ENCODE measurements at regions not wholly inside any gene's neighbourhood (a gene's known extent, or its start where the extent isn't known, plus 50 kb on each side); places are given as distances from the start of the nearest gene placed in this dataset.

- no peak for DNase-seq (ENCODE audit: low read depth in 2 of 2)
These were observed 311.1 kb upstream of the THBS1 start for GRCh38 chr15:39269821-39270220.

- no peak for DNase-seq (ENCODE audit: low read depth in 2 of 2)
These were observed 310.5 kb upstream of the THBS1 start for GRCh38 chr15:39270221-39270855.

- no peak for DNase-seq (ENCODE audit: low read depth in 2 of 2)
These were observed 309.9 kb upstream of the THBS1 start for GRCh38 chr15:39270934-39271333.

GRCh38 chr15:39272901-39273300 lies 308.0 kb upstream of the THBS1 start:
- no peak for DNase-seq (ENCODE audit: low read depth in 2 of 2)

- DNase-seq (ENCODE audit: low read depth in 2 of 2): no peak
These were observed 307.0 kb upstream of the THBS1 start for GRCh38 chr15:39273717-39274411.

GRCh38 chr15:39275066-39275465 lies 305.8 kb upstream of the THBS1 start:
- DNase-seq (ENCODE audit: low read depth in 2 of 2): no peak

GRCh38 chr15:39279311-39279710 lies 301.6 kb upstream of the THBS1 start:
- no peak for DNase-seq (ENCODE audit: low read depth in 2 of 2)

GRCh38 chr15:39281094-39281493 lies 299.8 kb upstream of the THBS1 start:
- no peak for DNase-seq (ENCODE audit: low read depth in 2 of 2)

GRCh38 chr15:39282663-39283208 lies 298.1 kb upstream of the THBS1 start:
- no peak for DNase-seq (ENCODE audit: low read depth in 2 of 2)

- no peak for DNase-seq (ENCODE audit: low read depth in 2 of 2)
These were observed 297.3 kb upstream of the THBS1 start for GRCh38 chr15:39283531-39283930.

- DNase-seq (ENCODE audit: low read depth in 2 of 2): no peak
These were observed 295.8 kb upstream of the THBS1 start for GRCh38 chr15:39285071-39285470.

- DNase-seq (ENCODE audit: low read depth in 2 of 2): no peak
These were observed 295.2 kb upstream of the THBS1 start for GRCh38 chr15:39285663-39286062.

GRCh38 chr15:39286706-39287105 lies 294.2 kb upstream of the THBS1 start:
- no peak for DNase-seq (ENCODE audit: low read depth in 2 of 2)

- DNase-seq (ENCODE audit: low read depth in 2 of 2): no peak
These were observed 293.3 kb upstream of the THBS1 start for GRCh38 chr15:39287322-39288195.

GRCh38 chr15:39290711-39291435 lies 290.0 kb upstream of the THBS1 start:
- no peak for DNase-seq (ENCODE audit: low read depth in 2 of 2)

GRCh38 chr15:39291690-39292089 lies 289.2 kb upstream of the THBS1 start:
- no peak for DNase-seq (ENCODE audit: low read depth in 2 of 2)

- no peak for DNase-seq (ENCODE audit: low read depth in 2 of 2)
These were observed 283.9 kb upstream of the THBS1 start for GRCh38 chr15:39296955-39297354.

- DNase-seq (ENCODE audit: low read depth in 2 of 2): no peak
These were observed 282.5 kb upstream of the THBS1 start for GRCh38 chr15:39298271-39298962.

GRCh38 chr15:39299486-39300267 lies 281.2 kb upstream of the THBS1 start:
- DNase-seq (ENCODE audit: low read depth in 2 of 2): no peak

GRCh38 chr15:39300451-39301153 lies 280.3 kb upstream of the THBS1 start:
- no peak for DNase-seq (ENCODE audit: low read depth in 2 of 2)

All from stimulated activated CD8-positive, alpha-beta memory T cell treated with anti-CD3 and anti-CD28 coated beads, Interleukin-2, amount 100 ng/mL, for 1 hour (primary cell).